Stimulated activated CD8-positive, alpha-beta memory T cell treated with anti-CD3 and anti-CD28 coated beads, Interleukin-4, amount 100 ng/mL, for 1 hour (primary cell): ENCODE measurements at regions not wholly inside any gene's neighbourhood (a gene's known extent, or its start where the extent isn't known, plus 50 kb on each side); places are given as distances from the start of the nearest gene placed in this dataset.

Source experiments
- DNase-seq, 2 donors: peaks; one replicate each; pipeline ENCODE4 v3.0.0-alpha.2; 2020; ENCODE audit warnings: low read depth in 2 of 2, low spot score in 1 of 2

GRCh38 chr3:5304789-5305683, 117.5 kb downstream of the EDEM1 start:
- DNase-seq: no peak

DNA sequence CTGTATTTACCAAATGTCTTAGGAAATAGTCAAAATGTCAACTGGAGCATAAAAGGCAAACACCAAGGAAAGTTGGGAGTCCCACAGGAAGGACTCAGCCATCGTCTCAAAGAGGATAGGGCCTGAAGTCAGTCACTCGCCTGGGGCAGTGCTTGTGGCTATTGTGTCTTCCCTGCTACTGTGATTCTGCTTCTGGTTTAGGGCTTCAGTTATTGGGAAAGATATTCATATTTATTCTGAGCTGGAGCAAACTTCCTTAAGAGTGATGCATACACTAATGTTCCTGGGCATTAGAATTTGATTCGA, 118.1 kb downstream of the EDEM1 start:
- DNase-seq: no peak

- DNase-seq: no peak
Measured at GRCh38 chr3:5309171-5309570, 121.7 kb downstream of the EDEM1 start.

GRCh38 chr3:5309602-5310001, 122.1 kb downstream of the EDEM1 start:
- no peak for DNase-seq

GRCh38 chr3:5310509-5310908, 123.0 kb downstream of the EDEM1 start:
- DNase-seq: no peak

DNA sequence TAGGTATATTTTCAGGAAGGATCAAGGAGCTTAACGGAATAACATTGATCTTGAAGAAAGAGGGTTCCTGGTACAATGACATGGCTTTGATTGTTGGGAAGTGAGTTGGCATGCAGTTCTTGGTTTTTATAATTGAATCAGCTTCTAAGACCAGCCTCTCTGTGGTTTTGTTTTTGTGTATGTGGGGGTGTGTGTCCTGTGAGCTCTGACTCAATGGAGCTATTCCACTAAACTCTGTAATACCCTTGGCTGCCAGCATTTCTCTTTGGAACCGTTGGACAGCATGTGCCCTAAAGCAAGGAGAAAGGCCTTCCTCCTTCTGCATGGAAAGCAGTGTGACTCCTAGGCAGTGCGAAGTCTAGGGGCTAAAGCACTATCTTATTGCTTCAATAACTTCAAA, 124.8 kb downstream of the EDEM1 start:
- no peak for DNase-seq

DNA sequence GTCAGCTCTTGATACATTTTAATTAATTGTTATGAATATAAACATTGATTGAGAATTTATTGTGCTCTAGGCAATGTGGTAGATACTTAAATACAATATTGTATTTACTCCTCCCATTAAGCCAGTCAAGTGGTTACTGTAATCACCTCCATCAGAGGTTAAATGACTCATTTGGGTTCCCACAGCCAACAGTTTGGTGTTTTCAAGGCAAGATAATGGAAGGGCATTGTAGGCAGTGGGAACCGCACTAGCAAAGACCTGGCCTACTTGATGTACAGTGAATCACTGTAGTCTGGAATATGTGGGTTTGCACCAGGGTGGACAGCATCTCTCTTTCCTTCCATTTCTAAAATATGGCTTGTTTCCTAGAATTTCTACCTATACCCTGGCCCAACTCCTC, 127.4 kb downstream of the EDEM1 start:
- DNase-seq: no peak

DNA sequence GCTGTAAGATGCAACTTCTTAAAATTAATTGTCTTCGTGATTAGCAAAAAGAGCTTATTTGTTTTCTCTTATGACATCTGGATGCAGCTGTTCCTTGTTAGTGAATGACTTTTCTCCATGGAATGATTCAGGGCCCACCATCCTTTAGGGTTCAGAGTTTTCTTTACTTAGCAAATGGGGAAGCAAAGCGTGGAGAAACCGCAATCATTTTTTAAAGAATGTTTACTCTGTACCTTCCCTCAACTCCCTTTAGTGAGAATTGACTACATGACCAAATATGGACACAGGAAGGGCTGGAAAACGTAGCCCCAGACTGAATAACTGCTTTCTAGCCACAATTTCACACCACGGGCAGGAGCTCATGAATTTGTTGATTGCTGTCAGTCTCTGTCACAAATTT, 130.1 kb downstream of the EDEM1 start:
- no peak for DNase-seq

- no peak for DNase-seq
Measured at GRCh38 chr3:5319454-5319853, 131.9 kb downstream of the EDEM1 start.

- no peak for DNase-seq
Measured at GRCh38 chr3:5321666-5322340, 134.3 kb downstream of the EDEM1 start.

DNA sequence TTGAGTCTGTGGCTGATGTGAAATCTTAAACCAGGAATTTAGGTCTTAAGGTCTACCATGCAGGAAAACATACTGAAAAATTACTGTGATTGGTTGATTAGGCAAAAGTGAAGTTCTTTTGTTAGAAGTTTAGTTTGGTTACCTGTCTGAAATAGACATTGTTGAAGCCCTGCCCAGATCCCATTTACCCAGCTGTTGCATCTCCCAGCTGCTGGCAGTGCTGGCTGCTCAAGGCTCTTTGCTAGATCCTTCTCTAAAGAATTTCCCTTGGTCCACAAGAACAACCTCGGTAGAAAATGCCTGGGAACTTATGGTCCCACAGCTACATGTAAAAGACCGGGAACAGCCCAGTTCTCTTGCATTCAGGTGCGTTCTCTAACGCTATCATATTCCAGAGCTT, 137.3 kb downstream of the EDEM1 start:
- DNase-seq: no peak

DNA sequence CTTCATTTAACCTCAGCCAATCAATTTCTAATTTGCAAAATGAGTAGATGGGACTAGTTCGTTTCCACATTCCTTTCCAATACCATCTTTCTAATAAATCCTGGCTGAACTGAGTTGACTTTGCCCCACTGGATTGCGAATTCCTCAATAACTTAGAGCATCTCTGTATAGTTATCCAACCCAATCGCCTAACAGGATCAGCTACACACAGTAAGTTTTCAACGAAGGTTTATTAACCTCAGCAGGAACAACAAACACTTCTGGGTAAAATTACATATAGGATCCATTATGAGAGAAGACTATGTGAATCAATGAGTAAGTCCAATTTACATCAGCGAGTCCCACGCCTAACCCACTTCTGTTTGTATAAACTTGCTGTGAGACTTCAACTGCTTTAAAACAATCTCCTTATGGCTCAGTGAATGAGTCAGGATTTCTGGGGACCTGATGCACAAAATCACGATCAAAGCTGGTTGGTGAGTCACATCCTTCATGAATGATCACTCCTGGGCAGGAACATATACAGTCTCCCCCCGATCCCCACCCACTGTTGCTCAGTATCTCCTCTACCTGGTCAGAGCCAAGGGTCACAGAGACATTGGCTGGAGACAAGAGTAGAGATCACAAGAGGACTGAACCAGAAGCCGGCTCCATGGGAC, 142.8 kb downstream of the EDEM1 start:
- DNase-seq: no peak

GRCh38 chr3:5331567-5332269, 144.2 kb downstream of the EDEM1 start:
- DNase-seq: no peak

- no peak for DNase-seq
Measured at GRCh38 chr3:5332270-5332956, 144.9 kb downstream of the EDEM1 start.

- no peak for DNase-seq
Measured at GRCh38 chr3:5339967-5340535, 152.5 kb downstream of the EDEM1 start.

DNA sequence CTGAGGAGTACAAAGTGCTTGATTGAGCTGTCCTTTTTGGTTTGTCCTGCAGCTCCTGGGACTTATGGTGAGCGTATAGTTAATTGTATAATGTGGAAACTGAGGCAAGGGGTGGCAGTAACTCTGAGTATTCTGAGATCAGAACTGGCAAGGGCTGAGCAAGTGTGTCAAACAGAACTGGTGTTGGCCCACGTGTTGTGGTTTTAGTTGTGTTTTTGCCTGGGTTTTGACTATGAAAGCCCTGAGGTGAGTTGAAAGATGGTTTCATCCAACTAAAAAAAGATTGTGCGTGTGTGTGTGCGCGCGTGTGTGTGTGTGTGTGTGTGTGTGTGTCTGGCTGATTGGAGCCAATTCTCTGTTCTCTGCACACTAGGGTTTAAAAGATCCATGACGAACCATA, 154.1 kb downstream of the EDEM1 start:
- no peak for DNase-seq

GRCh38 chr3:5343459-5343858, 156.0 kb downstream of the EDEM1 start:
- no peak for DNase-seq

DNA sequence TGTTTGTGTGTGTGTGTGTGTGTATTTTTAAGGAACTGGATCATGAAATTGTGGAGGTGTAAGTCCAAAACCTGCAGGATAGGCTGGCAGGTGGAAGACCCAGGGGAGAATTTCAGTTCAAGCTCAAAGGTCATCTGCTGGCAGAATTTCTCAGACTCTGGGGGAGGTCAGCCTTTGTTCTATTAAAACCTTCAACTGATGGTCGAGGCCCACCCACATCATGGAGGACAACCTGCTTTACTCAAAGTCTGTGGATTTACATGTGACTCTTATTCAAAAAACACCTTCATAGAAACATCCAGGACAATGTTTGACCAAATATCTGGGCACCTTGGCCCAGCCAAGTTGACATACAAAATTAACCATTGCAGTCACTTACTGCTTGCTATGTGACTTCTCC, 157.2 kb downstream of the EDEM1 start:
- DNase-seq: no peak

GRCh38 chr3:5347486-5347885, 160.0 kb downstream of the EDEM1 start:
- DNase-seq: no peak

DNA sequence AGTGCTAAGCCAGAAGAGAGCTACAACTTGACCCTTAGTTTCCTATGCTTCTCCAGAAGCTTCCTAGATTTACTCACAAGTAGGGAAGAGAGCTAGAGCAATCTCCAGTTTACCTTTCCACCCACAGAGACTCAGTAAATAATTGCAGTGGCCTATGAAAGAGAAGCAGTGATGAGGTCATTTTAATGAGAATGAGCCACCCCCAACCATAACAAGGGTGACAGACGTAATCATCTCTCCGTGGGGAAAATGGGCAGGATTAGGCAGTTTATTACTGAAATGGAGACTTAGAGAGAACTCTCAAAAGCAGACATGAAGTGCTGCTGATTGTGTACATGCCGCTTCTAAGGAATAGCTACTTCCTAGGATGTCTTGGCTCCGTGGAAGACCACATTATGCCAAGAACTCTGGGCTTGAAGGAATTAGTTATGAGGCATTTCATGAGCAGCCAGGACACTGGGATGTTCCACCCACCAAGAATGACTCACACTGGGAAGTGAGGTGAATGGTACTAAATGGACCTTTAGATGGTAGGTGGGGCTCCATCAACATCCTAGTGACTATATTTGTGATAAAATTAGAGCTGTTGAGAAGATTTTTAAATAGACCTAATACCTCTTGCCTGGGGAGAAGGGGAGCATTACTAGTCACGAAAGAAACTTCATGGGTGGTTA, 160.9 kb downstream of the EDEM1 start:
- no peak for DNase-seq
